Lung (tissue), 11 donors: ENCODE measurements at regions not wholly inside any gene's neighbourhood (a gene's known extent, or its start where the extent isn't known, plus 50 kb on each side); places are given as distances from the start of the nearest gene placed in this dataset.

ENCODE experiments used
- ATAC-seq: fragments of 200-7000 bp; cut with Tn5 transposase; one replicate; pipeline ENCODE4 v1.9.1; 2020; ENCODE audit warnings: moderate number of reproducible peaks; ENCODE audit not compliant: insufficient read depth, low FRiP score
- DNase-seq, 3 donors: peaks; one replicate each; pipeline ENCODE4 v3.0.0-alpha.2; 2013 to 2017
- H3K27ac ChIP-seq, 2 donors: one replicate each; pipeline ENCODE4 v1.5.1; 2013; ENCODE audit warnings: mild to moderate bottlenecking in 2 of 2, moderate library complexity in 2 of 2, control low read depth in 1 of 2, inconsistent platforms in 1 of 2, low read depth in 1 of 2, low read length in 1 of 2
- H3K27me3 ChIP-seq, 3 donors: one replicate each; pipeline ENCODE4 v1.5.1; 2013; ENCODE audit warnings: low read length in 2 of 3; ENCODE audit not compliant: control insufficient read depth in 3 of 3, insufficient read depth in 3 of 3
- H3K36me3 ChIP-seq, 4 donors: one replicate each; pipeline ENCODE4 v1.5.1; 2013; ENCODE audit warnings: low read length in 4 of 4, mild to moderate bottlenecking in 1 of 4, moderate library complexity in 1 of 4; ENCODE audit not compliant: control insufficient read depth in 4 of 4, insufficient read depth in 4 of 4
- H3K4me1 ChIP-seq, 5 donors: one replicate each; pipeline ENCODE4 v1.5.1; 2013; ENCODE audit warnings: low read length in 5 of 5, mild to moderate bottlenecking in 2 of 5, moderate library complexity in 1 of 5; ENCODE audit not compliant: control insufficient read depth in 5 of 5, insufficient read depth in 5 of 5
- H3K4me3 ChIP-seq: one replicate; pipeline ENCODE4 v1.5.1; 2013; ENCODE audit warnings: mild to moderate bottlenecking, control low read depth, moderate library complexity
- H3K9ac ChIP-seq, 2 donors: one replicate each; pipeline ENCODE4 v1.5.1; 2013; ENCODE audit warnings: low read length in 2 of 2, control low read depth in 1 of 2; ENCODE audit not compliant: insufficient read depth in 1 of 2
- H3K9me3 ChIP-seq, 4 donors: one replicate each; pipeline ENCODE4 v1.5.1; 2013; ENCODE audit warnings: low read length in 3 of 4, mild to moderate bottlenecking in 1 of 4, moderate library complexity in 1 of 4; ENCODE audit not compliant: control insufficient read depth in 4 of 4, insufficient read depth in 3 of 4
- WGBS, 2 donors: extraction: QIAGEN DNeasy Blood & Tissue Kit; methylation state at CpG; one replicate each; pipeline ENCODE4 v1.1.7; 2013; 5-methylcytosine and 5-hydroxymethylcytosine counted together
- TF ChIP-seq, protein P1 (sequence below): IDR thresholded peaks from 2 replicates; pipeline ENCODE4 v1.5.1; 2012; ENCODE audit warnings: mild to moderate bottlenecking; ENCODE audit errors: control extremely low read depth, extremely low read depth
- donor health status: control.
- donor health status: control.
- donor health status: Bipolar disorder and iron deficiency.
- donor health status: healthy.
- donor health status: DM: yes; HTN: yes; CAD: no.

GRCh38 chr12:34347367-34347766 lies 325.1 kb downstream of the ALG10 start:
- H3K27ac ChIP-seq, result no peak overlapping the region
- H3K36me3 ChIP-seq, result no peaks in the 10 kb centered on the region
- H3K4me1 ChIP-seq, result no peaks in the 10 kb centered on the region
- no peaks in the 10 kb centered on the region for H3K27me3 ChIP-seq
- 48 to 56% methylated on average over 23 of the region's 23 CpGs for WGBS, 2 donors
- ATAC-seq (no peak), DNase-seq (no peak)
- H3K9ac ChIP-seq, result no peak overlapping the region
- no peak overlapping the region for H3K4me3 ChIP-seq
- H3K9me3 ChIP-seq, result peaks cover 0 to 62% (median 0%) of the 10 kb centered on the region in 4 donors
- TF ChIP-seq, protein P1, sequence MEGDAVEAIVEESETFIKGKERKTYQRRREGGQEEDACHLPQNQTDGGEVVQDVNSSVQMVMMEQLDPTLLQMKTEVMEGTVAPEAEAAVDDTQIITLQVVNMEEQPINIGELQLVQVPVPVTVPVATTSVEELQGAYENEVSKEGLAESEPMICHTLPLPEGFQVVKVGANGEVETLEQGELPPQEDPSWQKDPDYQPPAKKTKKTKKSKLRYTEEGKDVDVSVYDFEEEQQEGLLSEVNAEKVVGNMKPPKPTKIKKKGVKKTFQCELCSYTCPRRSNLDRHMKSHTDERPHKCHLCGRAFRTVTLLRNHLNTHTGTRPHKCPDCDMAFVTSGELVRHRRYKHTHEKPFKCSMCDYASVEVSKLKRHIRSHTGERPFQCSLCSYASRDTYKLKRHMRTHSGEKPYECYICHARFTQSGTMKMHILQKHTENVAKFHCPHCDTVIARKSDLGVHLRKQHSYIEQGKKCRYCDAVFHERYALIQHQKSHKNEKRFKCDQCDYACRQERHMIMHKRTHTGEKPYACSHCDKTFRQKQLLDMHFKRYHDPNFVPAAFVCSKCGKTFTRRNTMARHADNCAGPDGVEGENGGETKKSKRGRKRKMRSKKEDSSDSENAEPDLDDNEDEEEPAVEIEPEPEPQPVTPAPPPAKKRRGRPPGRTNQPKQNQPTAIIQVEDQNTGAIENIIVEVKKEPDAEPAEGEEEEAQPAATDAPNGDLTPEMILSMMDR, result no peak

- no peak for ATAC-seq
Measured at GRCh38 chr12:34348064-34348463, 325.8 kb downstream of the ALG10 start.

GRCh38 chr12:34348836-34349672 lies 326.8 kb downstream of the ALG10 start:
- Histone ChIP-seq H3K4me1 (no peaks in the 10 kb centered on the region), H3K27me3 (no peaks in the 10 kb centered on the region), H3K9ac (no peak overlapping the region), H3K36me3 (no peaks in the 10 kb centered on the region), H3K27ac (no peak overlapping the region), H3K4me3 (no peak overlapping the region), H3K9me3 (peaks cover 0 to 67% (median 0%) of the 10 kb centered on the region in 4 donors)
- 55 to 59% methylated on average over 38 to 50 of the region's 50 CpGs for WGBS, 2 donors
- no peak for ATAC-seq
- DNase-seq, result no peak
- TF ChIP-seq, protein P1, result no peak

More at GRCh38 chr12:34348064-34348463, 325.8 kb downstream of the ALG10 start:
- Histone ChIP-seq H3K9me3 (peaks cover 0 to 65% (median 0%) of the 10 kb centered on the region in 4 donors), H3K9ac (no peak overlapping the region), H3K27ac (no peak overlapping the region), H3K27me3 (no peaks in the 10 kb centered on the region), H3K36me3 (no peaks in the 10 kb centered on the region), H3K4me1 (no peaks in the 10 kb centered on the region), H3K4me3 (no peak overlapping the region)
- TF ChIP-seq, protein P1, result no peak
- 72 to 76% methylated on average over 23 of the region's 23 CpGs for WGBS, 2 donors
- DNase-seq, result no peak
